WERI-Rb-1 (cell line): ENCODE measurements at regions not wholly inside any gene's neighbourhood (a gene's known extent, or its start where the extent isn't known, plus 50 kb on each side); places are given as distances from the start of the nearest gene placed in this dataset.

Experiments
- DNase-seq: peaks from one replicate; pipeline ENCODE4 v3.0.0-alpha.2; 2020
- H3K27ac ChIP-seq: fragments of 250-450 bp; sonication (Bioruptor Pico); 2 replicates; pipeline ENCODE4 v1.5.1; 2020; ENCODE audit warnings: mild to moderate bottlenecking, moderate library complexity
- H3K27me3 ChIP-seq: fragments of 250-450 bp; sonication (Bioruptor Pico); 2 replicates; pipeline ENCODE4 v1.5.1; 2021; ENCODE audit warnings: mild to moderate bottlenecking, low read depth, moderate library complexity; ENCODE audit not compliant: insufficient read depth, severe bottlenecking
- H3K36me3 ChIP-seq: fragments of 250-450 bp; sonication (Bioruptor Pico); 2 replicates; pipeline ENCODE4 v1.5.1; 2020; ENCODE audit warnings: mild to moderate bottlenecking, moderate library complexity
- H3K4me3 ChIP-seq: 2 replicates; pipeline ENCODE4 v1.5.1; 2011; ENCODE audit warnings: low read depth, mild to moderate bottlenecking, control low read depth, low read length
- H3K9me3 ChIP-seq: fragments of 250-450 bp; sonication (Bioruptor Pico); 2 replicates; pipeline ENCODE4 v1.5.1; 2021; ENCODE audit warnings: mild to moderate bottlenecking, moderate library complexity; ENCODE audit not compliant: severe bottlenecking
- CTCF ChIP-seq: IDR thresholded peaks from 2 replicates; pipeline ENCODE4 v1.5.1; 2011; ENCODE audit warnings: low read depth, mild to moderate bottlenecking, control low read depth, inconsistent platforms, low read length

- Histone ChIP-seq H3K9me3 (no peaks in the 10 kb centered on the region), H3K27me3 (no peaks in the 10 kb centered on the region), H3K36me3 (no peaks in the 10 kb centered on the region), H3K4me3 (no peak overlapping the region), H3K27ac (no peak overlapping the region)
- no peak for DNase-seq
- TF ChIP-seq CTCF, result peak; percentile 18; the same call in 1 of the 2 replicates
Measured at GRCh38 chr12:87266305-87266704, 762.9 kb downstream of the C12orf50 start.

DNA sequence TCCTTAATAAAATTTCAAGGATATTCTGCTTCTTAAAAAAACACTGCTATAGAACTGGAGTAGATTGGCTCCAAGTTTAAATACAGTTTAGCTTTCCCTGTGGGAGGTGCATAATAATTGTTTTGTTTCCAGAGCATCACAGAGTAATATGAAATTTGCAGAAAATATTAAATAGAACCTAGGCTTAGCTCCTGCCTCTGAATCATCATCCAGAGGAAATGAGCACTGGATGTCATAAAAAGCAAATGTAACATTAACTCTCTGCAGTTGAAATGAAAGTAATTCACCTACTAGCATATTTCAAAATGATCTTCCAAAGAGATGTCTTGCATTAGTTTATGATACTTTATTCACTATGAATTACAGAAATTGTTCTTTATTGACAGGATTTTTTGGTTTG is 769.8 kb downstream of the C12orf50 start:
- Histone ChIP-seq H3K27me3 (no peaks in the 10 kb centered on the region), H3K4me3 (no peak overlapping the region), H3K27ac (no peak overlapping the region), H3K9me3 (no peaks in the 10 kb centered on the region), H3K36me3 (no peaks in the 10 kb centered on the region)
- DNase-seq, result no peak
- no peak for TF ChIP-seq CTCF

DNA sequence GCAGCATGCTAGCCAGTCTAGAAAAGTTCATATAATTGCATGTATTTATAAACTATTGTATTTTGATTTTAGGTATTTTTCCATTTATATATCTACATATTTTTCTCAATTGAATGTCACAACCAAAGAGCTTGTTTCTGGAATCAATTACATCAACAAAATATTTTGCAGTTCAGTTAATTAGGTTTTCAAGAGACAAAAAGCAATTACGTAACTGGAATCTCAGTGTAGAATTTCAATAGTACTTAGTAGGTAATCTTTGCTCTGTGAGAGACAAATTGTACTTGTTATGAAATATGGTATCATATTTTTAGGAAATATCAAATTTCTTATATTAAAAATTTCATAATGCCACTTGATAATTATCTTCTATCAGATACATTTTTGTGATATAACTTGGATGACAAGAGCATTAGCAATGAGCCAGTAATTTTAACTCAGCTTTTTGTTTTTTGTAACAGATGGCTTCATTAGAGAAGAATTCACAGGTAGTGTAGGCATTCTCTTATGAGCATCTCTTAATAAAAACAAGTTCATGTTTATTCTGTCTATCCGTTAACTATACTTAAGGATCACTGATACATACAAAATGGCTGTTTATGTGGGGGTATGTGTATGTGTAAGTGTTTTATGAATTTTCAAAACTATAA is 774.7 kb downstream of the C12orf50 start:
- no peak overlapping the region for H3K4me3 ChIP-seq
- DNase-seq, result no peak
- no peak for TF ChIP-seq CTCF
- no peaks in the 10 kb centered on the region for H3K9me3 ChIP-seq
- no peak overlapping the region for H3K27ac ChIP-seq
- no peaks in the 10 kb centered on the region for H3K36me3 ChIP-seq
- no peaks in the 10 kb centered on the region for H3K27me3 ChIP-seq

DNA sequence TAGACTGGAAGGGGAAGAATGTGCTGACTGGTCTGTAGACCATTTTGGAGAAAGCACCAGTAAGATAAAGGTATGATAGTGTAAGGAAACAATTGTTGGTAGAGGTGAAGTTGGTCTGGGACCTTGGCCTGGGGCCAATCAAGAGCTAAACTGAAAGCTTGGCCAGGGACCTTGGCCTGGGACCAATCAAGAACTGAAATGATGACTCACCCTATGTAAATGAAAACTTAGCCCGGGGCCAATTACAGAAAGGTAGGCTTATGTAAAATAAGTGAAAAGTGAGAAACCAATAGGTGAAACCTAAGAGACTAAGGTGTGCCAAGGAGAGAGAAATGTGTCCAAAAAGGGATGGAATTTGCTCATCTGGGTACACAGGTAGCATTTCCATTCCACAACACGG is 776.0 kb downstream of the C12orf50 start:
- Histone ChIP-seq H3K4me3 (no peak overlapping the region), H3K27me3 (no peaks in the 10 kb centered on the region), H3K36me3 (no peaks in the 10 kb centered on the region), H3K9me3 (no peaks in the 10 kb centered on the region), H3K27ac (no peak overlapping the region)
- no peak for TF ChIP-seq CTCF
- DNase-seq, result no peak

DNA sequence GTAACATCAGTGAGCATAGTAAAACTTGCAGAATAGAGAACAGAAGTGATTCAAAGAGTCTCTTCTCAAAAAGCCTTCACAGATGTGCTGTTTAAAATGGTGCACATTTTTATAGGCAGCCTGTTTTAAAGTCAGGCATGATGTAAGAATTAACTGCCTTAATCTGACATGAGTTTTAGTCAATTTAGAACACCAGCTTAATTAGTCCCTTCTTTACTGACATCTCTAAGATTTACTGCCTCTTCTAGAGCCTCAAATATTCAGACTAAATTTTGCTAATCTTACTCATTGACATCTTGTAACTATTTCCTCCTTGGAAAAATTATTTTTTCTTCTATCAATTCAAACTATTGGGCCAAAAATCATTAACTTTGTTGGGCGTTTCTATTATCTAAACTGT is 782.5 kb downstream of the C12orf50 start:
- Histone ChIP-seq H3K9me3 (no peaks in the 10 kb centered on the region), H3K27ac (no peak overlapping the region), H3K27me3 (no peaks in the 10 kb centered on the region), H3K4me3 (no peak overlapping the region), H3K36me3 (no peaks in the 10 kb centered on the region)
- TF ChIP-seq CTCF, result no peak
- DNase-seq, result no peak

GRCh38 chr12:87238466-87238865 is 790.7 kb downstream of the C12orf50 start:
- H3K9me3 ChIP-seq, result no peaks in the 10 kb centered on the region
- TF ChIP-seq CTCF, result no peak
- H3K36me3 ChIP-seq, result no peaks in the 10 kb centered on the region
- H3K27me3 ChIP-seq, result no peaks in the 10 kb centered on the region
- no peak for DNase-seq
- no peak overlapping the region for H3K27ac ChIP-seq
- H3K4me3 ChIP-seq, result no peak overlapping the region
